ENCODE measurements at regions not wholly inside any gene's neighbourhood (a gene's known extent, or its start where the extent isn't known, plus 50 kb on each side); places are given as distances from the start of the nearest gene placed in this dataset.

DNA sequence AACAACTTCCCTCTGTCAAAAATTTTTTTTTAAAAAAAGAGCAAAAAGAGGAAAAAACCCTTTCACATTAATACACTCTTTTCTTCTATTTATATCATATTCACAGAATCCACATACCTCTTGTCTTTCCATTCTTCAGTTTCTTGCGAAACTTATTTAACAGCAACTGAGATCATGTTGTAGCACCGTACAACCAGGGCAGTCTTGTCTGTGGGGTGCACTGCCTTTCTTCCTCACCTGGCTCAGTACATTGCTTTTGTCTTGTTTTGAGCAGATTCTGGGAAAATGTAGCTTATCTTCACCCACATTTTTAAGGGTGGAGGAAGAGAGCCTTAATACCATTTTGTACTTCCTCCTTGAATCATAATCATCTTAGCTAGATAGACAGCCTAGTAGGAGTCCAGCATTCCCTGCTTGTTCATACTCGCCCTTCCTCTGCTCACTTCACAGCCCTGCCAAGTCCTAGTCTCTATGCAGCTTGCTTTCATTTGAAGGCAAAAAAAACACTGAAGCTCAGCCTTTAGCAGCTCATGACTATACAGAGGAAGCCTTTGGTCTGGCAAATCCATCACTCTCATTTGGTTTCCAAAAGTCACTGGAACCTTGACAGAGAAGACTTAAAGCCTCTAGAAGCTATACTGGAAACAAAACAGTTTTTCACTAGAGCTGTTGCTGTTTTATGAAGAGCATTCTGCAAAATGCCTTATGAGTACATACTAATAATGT is 140.6 kb upstream of the BANK1 start:
- TF ChIP-seq, protein P1, sequence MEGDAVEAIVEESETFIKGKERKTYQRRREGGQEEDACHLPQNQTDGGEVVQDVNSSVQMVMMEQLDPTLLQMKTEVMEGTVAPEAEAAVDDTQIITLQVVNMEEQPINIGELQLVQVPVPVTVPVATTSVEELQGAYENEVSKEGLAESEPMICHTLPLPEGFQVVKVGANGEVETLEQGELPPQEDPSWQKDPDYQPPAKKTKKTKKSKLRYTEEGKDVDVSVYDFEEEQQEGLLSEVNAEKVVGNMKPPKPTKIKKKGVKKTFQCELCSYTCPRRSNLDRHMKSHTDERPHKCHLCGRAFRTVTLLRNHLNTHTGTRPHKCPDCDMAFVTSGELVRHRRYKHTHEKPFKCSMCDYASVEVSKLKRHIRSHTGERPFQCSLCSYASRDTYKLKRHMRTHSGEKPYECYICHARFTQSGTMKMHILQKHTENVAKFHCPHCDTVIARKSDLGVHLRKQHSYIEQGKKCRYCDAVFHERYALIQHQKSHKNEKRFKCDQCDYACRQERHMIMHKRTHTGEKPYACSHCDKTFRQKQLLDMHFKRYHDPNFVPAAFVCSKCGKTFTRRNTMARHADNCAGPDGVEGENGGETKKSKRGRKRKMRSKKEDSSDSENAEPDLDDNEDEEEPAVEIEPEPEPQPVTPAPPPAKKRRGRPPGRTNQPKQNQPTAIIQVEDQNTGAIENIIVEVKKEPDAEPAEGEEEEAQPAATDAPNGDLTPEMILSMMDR (IDR thresholded peaks at IDR 0.05): no peak
- no peak for TF ChIP-seq EZH2 (IDR thresholded peaks at IDR 0.05)
